NCI-H1417 (cell line): ENCODE measurements at regions not wholly inside any gene's neighbourhood (a gene's known extent, or its start where the extent isn't known, plus 50 kb on each side); places are given as distances from the start of the nearest gene placed in this dataset.
A peak's percentile ranks its signal among the peaks of the same experiment; 100 is the strongest.

Experiments used
- DNase-seq, 3 experiments: peaks; one replicate each; lab custom pipeline; 2025; lab: John Stamatoyannopoulos, UW

DNA sequence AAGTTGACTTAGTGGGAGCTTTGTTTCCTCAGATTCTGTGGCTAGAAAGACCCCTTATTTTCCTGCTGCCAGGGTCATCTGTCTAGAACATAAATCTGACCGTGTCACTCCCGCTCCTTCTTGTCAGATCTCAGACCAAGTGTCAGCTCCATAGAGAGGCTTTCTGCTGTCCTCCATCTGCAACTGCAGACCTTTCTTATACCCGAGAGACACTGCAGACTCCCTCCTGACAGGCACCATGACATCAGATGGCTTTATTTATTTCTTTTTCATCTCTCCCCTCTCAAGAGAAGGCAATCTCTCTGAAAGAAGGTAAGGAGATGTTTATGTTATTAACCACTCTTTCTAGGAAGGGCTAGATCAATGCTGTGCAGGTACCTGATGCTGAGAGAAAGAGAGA lies 726.5 kb downstream of the UQCRFS1 start:
- DNase-seq = no peak

DNA sequence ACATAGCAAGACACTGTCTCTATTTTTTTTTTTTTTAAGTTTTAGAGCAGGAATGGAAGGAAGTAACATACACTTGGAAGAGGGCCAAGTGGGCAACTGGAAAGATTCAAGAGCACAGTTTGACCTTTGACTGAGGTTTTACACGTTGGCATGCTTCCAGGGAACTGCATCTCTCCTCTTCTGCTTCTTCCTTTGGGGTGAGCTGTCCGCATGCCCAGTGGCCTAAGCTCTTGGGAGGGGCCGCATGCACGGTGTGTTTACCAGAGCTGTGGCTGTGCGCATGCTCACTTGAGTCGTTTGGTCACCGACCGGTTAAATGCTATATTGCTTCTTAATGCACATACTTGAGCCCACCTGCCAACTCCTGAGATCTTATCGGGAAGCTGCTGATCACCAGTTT lies 727.7 kb downstream of the UQCRFS1 start:
- DNase-seq = no peak

DNA sequence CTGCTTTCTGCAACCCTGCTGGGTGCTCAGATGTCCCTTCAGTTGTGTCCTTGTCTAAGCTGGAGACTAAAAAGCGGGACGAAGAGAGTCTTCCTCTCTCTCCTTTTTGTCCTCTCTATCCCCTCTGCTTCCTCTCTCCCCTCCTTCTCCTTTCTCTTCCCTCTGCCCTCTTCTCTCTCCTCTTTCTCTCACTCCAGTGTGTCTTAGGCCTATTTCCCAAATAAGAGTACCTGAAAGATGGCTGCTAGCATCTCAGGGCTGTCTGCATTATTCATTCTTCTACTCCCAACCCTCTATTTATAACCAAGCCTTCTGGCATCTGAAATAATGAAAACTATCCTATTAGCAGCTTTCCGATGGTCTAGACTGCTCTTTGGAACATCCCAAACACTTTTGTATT lies 729.8 kb downstream of the UQCRFS1 start:
- DNase-seq = no peak

DNA sequence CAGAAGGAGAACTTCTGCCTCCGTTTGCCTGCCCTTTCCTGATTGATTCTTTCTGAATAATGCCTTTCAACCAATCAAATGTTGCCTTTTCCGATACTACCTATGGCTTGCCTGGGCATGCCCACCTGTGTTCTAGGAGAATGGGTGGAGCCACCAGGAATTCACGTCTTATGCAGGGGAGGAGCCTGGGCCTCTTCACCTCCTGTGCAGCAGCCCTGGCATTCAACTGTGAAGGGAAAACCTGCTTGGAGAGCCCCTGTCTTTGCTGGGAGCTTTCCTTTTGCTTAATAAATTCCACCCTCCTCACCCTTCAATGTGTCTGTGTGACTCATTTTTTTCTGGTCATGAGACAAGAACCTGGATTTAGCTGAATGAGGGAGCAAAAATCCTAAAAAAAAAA lies 730.7 kb downstream of the UQCRFS1 start:
- DNase-seq = peak in 2 of 3 experiments; percentile 18 to 31

DNA sequence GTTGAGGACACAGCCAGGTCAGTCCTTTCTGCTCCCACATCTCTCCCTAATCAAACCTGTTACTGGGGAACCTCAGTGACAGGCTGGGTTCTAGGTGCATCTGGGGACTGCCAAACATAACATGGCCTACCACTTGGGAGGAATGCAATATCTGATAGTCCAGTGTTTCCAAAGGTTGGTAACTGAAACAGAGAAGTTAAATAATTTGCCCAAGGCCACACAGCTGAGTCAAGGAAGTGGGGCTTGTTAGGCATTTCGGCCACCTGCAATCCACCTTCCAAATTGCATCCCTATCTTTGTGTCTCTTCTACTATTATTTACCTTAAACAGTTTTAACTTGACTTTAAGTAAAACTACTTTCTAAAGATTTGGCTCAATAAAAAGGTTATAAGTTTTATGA lies 731.3 kb downstream of the UQCRFS1 start:
- DNase-seq = no peak

DNA sequence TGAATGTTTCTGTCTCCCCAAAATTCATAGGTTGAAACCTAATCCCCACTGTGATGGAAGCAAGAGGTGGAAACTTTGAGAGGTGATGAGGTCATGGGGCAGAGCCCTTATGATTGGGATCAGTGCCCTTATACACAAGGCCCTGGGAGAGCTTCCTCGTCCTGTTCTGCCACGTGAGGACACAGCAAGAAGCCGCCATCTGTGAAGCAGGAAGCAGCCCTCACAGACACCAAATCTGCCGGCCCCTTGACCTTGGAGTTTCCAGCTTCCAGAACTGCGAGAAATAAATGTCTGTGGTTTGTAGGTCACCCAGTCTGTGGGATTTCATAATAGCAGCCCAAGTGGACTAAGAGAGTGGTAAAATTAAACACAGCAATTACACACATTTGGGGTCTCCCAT lies 737.4 kb downstream of the UQCRFS1 start:
- no peak for DNase-seq

DNA sequence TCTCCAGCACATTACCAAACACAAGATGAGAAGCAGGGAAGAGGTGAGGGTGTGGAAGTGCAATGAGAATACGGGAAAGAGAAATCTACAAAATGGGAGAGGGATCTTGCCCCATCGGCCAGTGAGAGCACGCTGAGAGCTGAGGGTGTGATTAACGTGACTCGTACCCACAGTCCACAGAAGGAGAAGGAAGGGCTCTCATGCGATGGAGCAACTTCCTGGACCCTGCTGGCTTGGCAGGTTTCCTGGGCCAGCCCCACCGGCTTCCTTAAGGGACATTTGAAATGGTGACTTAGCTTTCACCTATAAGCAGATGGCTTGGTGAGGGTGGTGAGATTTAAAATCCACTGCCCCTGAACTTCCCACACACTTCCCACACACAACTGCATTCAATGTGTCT lies 740.1 kb downstream of the UQCRFS1 start:
- no peak for DNase-seq

DNA sequence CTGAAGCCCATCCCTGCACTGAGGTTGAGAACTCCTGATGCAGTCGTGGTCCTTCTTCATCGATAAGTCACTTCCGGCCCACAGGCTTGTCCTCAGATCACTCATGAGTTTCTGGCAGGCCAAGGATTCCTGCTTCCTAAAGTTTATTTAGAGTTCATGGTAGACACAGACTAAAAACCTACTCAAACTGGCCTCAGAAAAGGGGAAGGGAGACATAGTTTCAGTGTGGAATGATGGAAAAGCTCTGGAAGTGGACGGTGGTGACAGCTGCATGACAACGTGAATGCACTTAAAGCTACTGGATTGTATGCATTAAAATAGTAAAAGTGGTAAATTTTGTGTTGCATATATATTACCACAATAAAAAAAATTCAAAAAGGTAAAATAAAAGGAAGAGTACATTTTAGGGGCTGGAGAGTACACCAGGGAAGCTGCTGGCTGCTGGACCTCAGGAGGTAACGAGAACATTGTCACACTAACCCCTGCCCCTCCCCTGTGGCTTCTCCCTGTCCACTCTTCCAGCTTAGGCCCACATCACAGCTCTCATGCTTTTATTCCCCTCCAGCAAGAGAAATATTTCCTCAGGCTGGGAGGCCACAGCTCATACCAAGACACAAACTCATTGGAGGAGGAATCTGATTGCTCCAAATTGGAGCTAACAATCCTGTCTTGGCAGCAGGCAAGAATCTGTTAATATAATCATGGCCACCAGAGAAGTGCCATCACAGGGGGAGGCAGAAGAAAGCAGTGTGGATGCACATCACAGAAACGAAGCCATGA lies 741.0 kb downstream of the UQCRFS1 start:
- no peak for DNase-seq

DNA sequence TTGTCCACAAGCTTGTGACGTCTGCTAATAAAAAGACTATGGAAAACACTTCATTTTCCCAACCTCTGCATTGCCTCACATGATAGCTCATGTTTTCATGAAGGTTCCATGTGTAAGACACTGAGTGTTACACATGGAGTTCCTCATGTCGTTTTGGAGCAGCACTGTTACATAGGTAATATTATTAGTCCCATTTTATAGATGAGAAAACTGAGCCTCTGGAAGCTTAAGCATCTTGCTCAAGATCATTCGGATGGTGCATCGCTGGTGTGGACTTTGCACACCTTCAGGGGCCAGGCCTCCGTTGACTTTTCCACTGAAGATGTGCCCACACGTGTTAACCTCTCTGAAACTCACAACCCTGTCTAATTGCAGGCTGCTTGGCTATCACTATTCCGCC lies 743.4 kb downstream of the UQCRFS1 start:
- DNase-seq = no peak

DNA sequence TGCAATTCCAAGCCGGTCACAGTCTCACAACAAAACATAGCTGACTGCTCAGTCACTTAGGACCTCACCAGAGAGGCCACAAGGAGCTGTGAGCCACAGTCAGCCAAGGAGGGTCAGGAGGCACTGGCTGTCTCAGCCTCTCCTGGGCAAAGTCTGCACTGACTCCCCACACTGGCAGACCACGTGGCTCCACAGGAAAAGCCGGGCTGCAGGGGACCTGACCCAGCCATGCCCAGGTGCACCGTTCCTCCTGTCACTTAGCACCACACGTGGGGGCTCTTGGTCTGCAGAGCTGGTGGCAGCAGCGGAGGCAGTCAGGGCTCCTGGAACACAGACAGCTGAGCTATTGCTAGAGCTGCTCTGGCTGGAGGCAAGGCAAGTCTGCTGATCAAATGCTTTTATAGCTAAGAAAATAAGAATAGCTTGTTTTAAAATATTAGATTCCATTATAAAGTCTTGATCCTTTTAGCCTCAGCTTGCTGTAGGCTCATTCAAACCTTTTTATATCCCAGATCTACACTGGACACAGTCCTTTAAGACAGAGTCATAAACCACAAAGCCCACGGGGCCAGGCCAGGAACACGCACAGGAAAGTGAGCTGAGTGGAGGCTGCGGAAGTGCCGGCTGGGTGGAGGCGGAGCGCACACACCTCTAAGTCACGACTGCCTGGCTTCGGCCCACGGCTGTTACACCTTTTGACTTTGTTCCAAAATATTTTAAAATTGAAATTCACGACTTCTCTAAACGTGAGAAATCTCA lies 744.1 kb downstream of the UQCRFS1 start:
- DNase-seq = peak in 2 of 3 experiments; percentile 1 to 35

DNA sequence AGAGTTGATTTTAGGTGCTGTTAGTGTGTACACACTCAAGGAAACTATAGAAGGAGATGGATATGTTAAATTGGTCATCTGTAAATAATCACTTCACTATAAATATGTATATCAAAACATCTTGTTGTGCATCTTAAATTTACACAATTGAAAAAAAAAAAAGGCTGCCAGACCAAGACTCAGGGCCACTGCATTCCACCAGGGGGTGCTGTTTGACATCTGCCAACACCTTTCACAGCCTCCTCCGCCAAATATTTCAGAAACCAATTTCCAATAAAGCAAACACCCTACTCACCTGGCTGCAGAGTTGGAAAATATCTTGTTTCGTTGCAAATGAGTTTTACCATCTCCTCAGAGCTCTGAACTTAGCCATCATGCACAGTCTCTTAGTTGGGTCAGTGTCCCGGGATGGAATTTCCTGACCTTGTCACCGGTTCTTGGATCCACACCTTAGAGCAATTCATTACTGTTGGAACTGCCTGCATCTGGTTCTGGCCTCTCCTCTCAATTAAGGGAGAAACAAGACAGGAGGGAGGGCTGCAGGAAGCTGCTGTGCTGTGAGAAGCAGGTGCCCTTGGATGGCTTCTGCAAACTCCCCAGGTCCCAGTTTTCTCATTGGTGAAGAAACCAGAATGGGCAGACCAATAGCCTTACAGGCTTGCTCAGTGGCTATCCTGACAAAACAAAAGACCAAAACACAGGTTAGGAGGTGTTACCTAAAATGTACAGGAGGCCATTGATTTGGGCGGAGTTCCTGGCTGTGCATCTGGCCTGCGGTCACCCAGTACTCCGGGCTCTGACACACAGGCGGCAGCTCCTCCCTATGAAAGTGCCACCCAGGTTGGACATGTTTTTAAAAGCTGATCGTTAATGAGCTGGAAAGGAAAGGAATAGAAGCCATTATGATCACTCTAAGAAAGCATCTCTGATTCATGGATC lies 746.6 kb downstream of the UQCRFS1 start:
- DNase-seq = peak; percentile 36 to 72 (median 55)

DNA sequence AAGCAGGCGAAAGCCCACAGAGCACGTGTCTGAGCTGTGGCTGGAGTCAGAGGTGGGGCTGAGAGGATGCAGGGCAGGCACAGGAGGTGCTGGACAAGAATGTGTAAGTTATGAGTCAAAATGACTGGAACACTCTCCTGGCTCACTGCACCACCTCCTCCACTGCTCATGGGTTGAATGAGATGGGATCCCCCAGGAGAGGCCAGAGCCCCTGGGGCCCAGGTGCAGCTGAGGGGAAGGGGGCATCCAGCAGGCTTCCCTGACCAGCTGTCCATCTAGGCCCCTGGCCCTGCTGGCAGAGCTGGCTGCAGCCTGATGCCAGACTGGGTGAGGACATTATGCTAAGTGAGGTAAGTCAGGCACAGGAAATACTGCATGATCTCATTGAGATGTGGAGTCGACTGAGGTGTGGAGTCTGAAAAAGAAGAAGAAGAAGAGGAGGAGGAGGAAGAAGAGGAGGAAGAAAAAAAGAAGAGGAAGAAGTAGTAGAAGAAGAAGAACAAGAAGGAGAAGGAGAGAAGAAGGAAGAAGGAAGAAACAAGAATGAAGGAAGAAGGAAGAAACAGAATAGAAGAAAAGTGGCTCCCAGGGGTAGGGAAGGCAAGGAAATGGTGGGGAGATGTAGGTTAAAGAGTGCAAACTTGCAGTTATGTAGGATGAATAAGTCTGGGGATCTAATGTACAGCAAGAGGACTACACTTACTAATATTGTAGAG lies 747.4 kb downstream of the UQCRFS1 start:
- peak in 1 of 3 experiments; percentile 35 for DNase-seq

DNA sequence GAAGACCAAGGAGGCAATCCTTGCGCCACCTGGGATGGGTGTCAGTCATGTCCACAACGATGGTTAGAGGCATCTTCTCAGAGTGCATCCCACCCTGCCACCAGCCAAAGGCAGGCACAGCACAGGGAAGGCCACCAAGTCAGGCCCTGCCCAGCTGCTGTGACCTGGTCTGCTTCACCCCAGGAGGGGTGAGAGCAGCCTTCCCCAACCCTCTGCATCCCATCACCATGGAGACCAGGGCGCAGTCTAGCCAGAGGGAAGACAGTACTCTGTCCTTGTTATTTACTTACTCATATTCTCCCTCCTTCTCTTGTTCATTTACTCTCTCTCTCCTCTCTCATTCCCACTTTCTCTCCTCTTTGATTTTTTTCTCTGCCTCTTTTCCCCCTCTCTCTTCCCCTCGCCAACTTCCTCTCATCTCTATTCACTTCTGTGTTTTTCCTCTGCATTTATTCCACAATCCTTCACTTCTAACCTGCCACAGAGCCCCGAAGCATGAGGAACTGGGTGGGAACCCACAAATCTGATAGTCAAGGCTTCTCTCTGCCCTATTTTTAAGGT lies 749.4 kb downstream of the UQCRFS1 start:
- DNase-seq = peak in 1 of 3 experiments; percentile 4

DNA sequence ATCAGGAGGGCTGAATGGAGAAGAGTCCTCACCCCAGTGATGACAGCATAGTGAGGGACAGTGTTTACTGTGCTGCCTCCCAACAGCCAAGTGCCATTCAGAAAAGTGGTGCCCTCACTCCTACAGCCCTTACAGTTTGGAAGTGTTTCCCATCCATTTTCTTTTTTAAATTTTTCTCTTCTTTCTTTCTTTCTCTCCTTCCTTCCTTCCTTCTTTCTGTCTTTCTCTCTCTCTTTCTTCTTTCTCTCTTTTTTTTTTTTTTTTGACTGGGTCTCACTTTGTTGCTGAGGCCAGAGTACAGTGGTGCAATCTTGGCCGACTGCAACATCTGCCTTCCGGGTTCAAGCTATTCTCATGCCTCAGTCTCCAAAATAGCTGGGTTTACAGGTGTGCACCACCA lies 755.3 kb downstream of the UQCRFS1 start:
- DNase-seq = no peak

DNA sequence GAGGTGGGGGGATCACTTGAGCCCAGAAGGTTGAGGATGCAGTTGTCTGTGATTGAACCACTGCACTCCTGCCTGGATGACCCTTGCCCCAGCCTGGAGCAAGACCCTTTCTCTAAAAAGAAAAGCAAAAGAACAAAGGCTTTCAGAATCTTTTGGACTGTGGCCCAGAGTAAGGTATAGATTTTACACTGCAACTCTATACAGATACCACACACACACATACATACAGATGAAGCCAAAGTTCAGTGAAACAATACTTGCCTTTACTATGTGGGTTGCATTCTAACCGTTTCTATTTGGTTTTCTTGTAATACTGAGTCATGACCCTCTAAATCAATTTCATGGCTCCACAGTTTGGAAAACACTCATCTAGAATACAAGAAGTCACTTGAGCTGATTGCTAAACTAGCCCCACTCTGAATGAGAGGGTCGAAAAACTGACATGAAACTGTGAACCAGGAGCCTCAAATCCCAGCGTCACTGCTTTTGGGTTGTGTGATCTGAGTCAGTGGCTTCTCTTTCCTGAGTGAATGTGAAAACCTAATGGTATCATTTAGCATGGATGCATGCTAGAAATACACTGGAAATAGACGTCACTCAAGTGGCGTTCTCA lies 756.1 kb downstream of the UQCRFS1 start:
- DNase-seq = no peak

DNA sequence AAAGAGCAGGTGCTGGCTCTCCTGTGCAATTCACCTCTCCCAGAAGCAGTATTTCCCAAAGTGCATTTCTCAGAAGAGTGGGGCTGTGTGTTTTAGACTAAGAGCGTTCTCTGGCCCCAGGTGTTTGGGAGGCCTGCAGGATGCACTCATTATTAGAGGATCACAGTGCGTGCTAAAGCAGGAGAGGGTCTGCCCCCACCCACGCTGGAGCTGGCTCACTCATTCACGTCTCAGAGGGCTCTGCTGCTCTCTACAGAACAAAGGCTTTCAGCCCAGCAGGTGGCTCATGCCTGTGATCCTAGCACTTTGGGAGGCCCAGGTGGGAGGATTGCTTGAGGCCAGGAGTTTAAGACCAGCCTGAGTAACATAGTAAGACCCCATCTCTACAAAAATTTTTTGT lies 756.7 kb downstream of the UQCRFS1 start:
- no peak for DNase-seq

DNA sequence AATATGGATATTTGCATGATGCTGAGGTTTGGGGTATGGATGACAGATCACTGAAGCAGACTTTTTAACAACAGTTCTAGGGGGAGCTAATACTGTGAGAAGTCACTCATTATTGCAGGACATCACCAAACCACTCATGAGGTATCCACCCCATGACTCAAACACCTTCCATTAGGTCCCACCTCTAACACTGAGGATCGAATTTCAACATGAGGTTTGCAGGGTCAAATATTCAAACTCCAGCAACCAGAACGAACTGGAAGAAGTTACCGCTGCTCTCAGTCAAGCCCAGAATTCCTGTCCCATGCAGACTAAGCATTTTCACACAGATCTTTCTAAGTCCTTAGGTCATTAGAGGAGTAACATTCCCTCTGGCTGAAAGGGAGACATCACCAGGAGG lies 758.9 kb downstream of the UQCRFS1 start:
- DNase-seq = no peak

DNA sequence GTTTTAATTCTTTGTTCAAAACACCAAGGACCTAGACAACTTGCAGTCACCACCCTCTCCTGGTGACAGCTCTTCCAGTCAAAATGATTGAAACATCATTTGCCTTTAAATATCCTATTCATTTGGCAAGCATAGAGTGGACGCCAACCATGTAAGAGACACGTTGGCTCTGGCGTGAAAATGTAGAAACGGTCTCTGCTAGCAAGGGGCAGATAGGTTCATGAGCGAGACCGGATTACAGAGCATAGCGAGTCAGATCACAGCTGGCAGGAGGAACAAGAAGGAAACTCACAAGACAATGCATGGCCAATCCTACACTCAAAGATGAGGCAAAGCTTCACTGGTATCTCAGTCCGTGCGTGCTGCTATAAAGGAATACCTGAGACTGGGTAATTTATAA lies 759.5 kb downstream of the UQCRFS1 start:
- DNase-seq = no peak

DNA sequence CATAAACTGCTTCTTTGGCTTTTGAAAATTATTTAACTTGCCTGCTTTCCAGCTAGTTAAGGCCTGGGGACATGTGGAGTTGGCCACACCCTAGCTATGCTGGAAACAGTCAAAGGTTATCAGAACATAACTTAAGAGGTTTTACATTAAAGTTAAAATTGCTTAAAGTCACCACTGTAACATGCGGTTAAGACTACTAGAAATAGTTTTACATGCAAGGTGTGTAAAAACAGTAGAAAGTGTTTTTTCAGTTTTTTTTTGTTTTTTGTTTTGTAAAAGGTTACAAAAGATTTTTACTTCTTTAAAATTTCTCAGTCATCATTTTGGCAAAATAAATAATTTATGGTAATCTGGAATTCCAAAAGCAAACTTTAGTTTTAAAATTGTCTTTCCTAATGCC lies 763.1 kb downstream of the UQCRFS1 start:
- no peak for DNase-seq

DNA sequence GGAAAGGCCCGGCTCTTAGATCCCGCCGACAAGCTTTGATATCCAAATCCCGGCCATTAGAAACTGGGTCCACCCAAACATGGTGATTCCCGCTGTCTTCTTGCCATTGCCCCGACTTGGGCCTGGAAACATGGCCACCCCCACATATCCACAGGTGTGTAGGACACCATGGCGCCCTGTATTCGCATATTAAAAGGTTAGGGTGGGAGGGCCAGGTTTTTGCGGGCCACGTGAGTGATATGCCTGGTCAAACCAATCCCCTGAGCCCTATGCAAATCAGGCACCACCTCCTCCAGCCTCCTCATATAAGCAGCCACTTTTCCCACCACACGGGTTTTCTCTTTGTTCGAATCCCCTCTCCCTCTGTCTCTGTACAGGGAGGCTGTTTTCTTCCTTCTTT lies 766.4 kb downstream of the UQCRFS1 start:
- DNase-seq = no peak

DNA sequence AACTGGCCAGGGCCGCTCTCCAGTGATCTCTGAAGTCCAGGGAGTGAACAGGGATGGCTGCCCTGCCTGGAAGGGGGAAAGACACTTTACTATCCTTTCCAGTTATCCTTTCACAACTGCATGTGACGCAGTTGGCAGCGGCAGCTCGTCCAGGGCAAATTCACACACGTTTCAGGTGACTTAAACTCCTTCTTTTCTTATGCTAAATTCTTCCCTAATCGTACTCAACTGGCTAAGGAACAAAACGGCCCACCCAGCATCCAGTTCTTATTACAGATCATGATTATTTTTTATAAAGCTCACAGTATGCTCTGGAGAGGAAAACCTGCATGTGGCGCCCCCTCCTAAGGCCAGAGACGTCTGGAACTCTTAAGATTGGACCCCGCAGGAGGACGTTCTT lies 767.1 kb downstream of the UQCRFS1 start:
- no peak for DNase-seq
